MM.1S (cell line): ENCODE measurements at regions not wholly inside any gene's neighbourhood (a gene's known extent, or its start where the extent isn't known, plus 50 kb on each side); places are given as distances from the start of the nearest gene placed in this dataset.

Experiments used
- CTCF ChIP-seq: fragments of 300-600 bp; sonication (generic); IDR thresholded peaks from 2 replicates; pipeline ENCODE4 v1.5.1; 2016; ENCODE audit warnings: antibody characterized with exemption, low read length, mixed read lengths
- EZH2 ChIP-seq: fragments of 300-600 bp; sonication (generic); optimal IDR thresholded peaks from 2 replicates; pipeline ENCODE3; 2017; ENCODE audit warnings: low read depth, mild to moderate bottlenecking, antibody characterized with exemption, low read length, mixed read lengths

- TF ChIP-seq CTCF (no peak), EZH2 (no peak)
Observed at GRCh38 chr2:48198371-48198770, 116.1 kb upstream of the FOXN2 start.
